Ovary (tissue), 1 donor: ENCODE measurements at regions not wholly inside any gene's neighbourhood (a gene's known extent, or its start where the extent isn't known, plus 50 kb on each side); places are given as distances from the start of the nearest gene placed in this dataset.

Experiments
- EP300 ChIP-seq: sonication (generic); formaldehyde crosslinking; IDR thresholded peaks from one replicate; pipeline ENCODE4 v1.6.1; 2017; ENCODE audit warnings: antibody characterized with exemption
- POLR2A ChIP-seq: fragments of 450-650 bp; IDR thresholded peaks from one replicate; pipeline ENCODE4 v1.6.1; 2017; ENCODE audit warnings: antibody characterized with exemption, mild to moderate bottlenecking, moderate library complexity

DNA sequence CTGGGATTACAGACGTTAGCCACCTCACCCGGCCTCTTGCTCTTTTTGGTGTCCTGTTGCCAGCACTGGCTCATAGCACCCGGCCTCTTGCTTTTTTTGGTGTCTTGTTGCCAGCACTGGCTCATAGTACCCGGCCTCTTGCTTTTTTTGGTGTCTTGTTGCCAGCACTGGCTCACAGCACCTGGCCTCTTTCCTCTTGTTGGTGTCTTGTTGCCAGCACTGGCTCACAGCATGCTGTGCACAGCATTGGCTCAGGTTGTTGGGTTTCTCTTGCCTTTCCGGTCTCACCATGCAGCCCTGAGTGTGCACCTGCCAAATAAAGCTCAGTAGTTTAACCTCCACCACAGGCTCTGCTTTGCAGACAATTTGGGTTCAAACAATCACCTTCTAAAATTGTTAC, 208.2 kb downstream of the THBS2 start:
- TF ChIP-seq POLR2A, result no peak
- TF ChIP-seq EP300, result no peak
